Esophagus squamous epithelium (tissue), 4 donors: ENCODE measurements at regions not wholly inside any gene's neighbourhood (a gene's known extent, or its start where the extent isn't known, plus 50 kb on each side); places are given as distances from the start of the nearest gene placed in this dataset.

ENCODE experiments used
- CTCF ChIP-seq, 6 experiments: fragments of 450-650 bp in 4 of 6; fragments of 200-600 bp in 2 of 6; sonication (generic) in 2 of 6; IDR thresholded peaks; one replicate each; pipeline ENCODE4 v1.5.1; 2016 to 2019; ENCODE audit warnings: antibody characterized with exemption in 6 of 6, mild to moderate bottlenecking in 4 of 6, moderate library complexity in 4 of 6
- POLR2A ChIP-seq, 4 donors: fragments of 450-650 bp; IDR thresholded peaks; one replicate each; pipeline ENCODE4 v1.6.1; 2017; ENCODE audit warnings: antibody characterized with exemption in 4 of 4, mild to moderate bottlenecking in 4 of 4, moderate library complexity in 3 of 4

GRCh38 chr2:138190999-138191398, 226.7 kb downstream of the HNMT start:
- TF ChIP-seq CTCF (IDR thresholded peaks at IDR 0.05) (no peak), POLR2A (IDR thresholded peaks at IDR 0.05) (no peak)
